ENCODE measurements at regions not wholly inside any gene's neighbourhood (a gene's known extent, or its start where the extent isn't known, plus 50 kb on each side); places are given as distances from the start of the nearest gene placed in this dataset.

GRCh38 chr17:77020973-77021372, 119.8 kb upstream of the SEC14L1 start:
- TF ChIP-seq, protein P1, sequence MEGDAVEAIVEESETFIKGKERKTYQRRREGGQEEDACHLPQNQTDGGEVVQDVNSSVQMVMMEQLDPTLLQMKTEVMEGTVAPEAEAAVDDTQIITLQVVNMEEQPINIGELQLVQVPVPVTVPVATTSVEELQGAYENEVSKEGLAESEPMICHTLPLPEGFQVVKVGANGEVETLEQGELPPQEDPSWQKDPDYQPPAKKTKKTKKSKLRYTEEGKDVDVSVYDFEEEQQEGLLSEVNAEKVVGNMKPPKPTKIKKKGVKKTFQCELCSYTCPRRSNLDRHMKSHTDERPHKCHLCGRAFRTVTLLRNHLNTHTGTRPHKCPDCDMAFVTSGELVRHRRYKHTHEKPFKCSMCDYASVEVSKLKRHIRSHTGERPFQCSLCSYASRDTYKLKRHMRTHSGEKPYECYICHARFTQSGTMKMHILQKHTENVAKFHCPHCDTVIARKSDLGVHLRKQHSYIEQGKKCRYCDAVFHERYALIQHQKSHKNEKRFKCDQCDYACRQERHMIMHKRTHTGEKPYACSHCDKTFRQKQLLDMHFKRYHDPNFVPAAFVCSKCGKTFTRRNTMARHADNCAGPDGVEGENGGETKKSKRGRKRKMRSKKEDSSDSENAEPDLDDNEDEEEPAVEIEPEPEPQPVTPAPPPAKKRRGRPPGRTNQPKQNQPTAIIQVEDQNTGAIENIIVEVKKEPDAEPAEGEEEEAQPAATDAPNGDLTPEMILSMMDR (IDR thresholded peaks at IDR 0.05) = no peak
- no peak for FAIRE-seq
- intact Hi-C loops (cut with DNase I) = no loop called here
- Histone ChIP-seq H3K4me1 (no peaks in the 10 kb centered on the region), H3K27me3 (no peaks in the 10 kb centered on the region), H3K9me3 (no peaks in the 10 kb centered on the region), H3K36me3 (no peaks in the 10 kb centered on the region), H3K4me3 (no peak overlapping the region), H3K27ac (no peak overlapping the region)
- DNase-seq = no peak
- WGBS, 2 donors = 58 to 83% methylated on average over 1 of the region's 1 CpG
- ATAC-seq = no peak

- Histone ChIP-seq H3K4me3 (no peak overlapping the region), H3K36me3 (no peaks in the 10 kb centered on the region), H3K27ac (no peak overlapping the region), H3K9me3 (no peaks in the 10 kb centered on the region), H3K27me3 (no peaks in the 10 kb centered on the region), H3K4me1 (no peaks in the 10 kb centered on the region)
- FAIRE-seq = no peak
- DNase-seq = no peak
- WGBS, 2 donors = 38 to 48% methylated on average over 2 of the region's 2 CpGs
- ATAC-seq = no peak
- intact Hi-C loops (cut with DNase I) = no loop called here
- TF ChIP-seq, protein P1 (IDR thresholded peaks at IDR 0.05) = no peak
Observed at GRCh38 chr17:77022766-77023165, 118.0 kb upstream of the SEC14L1 start.

- intact Hi-C loops (cut with DNase I) = no loop called here
- ATAC-seq (no peak), FAIRE-seq (no peak), DNase-seq (no peak)
- no peak overlapping the region for H3K4me3 ChIP-seq
- no peak overlapping the region for H3K27ac ChIP-seq
- 53 to 62% methylated on average over 2 of the region's 2 CpGs for WGBS, 2 donors
- H3K9me3 ChIP-seq = no peaks in the 10 kb centered on the region
- H3K36me3 ChIP-seq = no peaks in the 10 kb centered on the region
- TF ChIP-seq, protein P1 (IDR thresholded peaks at IDR 0.05) = no peak
- H3K27me3 ChIP-seq = no peaks in the 10 kb centered on the region
- no peaks in the 10 kb centered on the region for H3K4me1 ChIP-seq
Observed at GRCh38 chr17:77025781-77026180, 115.0 kb upstream of the SEC14L1 start.

DNA sequence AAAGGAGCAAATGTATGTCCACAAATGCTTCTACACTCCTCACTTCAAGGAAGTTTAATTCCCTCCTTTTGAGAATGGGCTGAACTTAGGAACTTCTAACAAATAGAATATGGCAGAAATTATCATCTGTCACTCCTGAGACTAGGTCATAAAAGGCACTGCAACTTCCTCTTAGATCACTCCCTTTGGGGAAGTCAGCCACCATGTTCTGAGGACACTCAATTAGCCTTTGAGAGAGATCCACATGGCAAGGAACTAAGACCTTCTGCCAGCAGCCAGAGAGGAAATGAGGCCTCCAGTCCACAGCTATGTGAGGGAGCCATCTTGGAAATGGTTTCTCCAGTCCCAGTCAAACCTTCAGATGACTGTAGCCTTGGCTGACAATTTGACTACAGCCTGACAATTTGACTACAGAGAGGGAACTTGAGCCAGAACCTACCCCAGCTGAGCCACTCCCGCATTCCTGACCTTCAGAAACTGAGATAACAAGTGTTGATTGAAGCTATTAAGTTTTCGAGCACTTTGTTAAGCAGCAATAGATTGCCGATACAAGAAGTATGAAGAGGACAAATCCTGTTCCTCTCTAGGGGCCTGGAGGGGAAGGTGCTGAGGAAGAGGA, 113.4 kb upstream of the SEC14L1 start:
- no peak overlapping the region for H3K4me3 ChIP-seq
- H3K9me3 ChIP-seq = no peaks in the 10 kb centered on the region
- no peaks in the 10 kb centered on the region for H3K36me3 ChIP-seq
- intact Hi-C loops (cut with DNase I) = no loop called here
- TF ChIP-seq, protein P1 (IDR thresholded peaks at IDR 0.05) = no peak
- no peaks in the 10 kb centered on the region for H3K27me3 ChIP-seq
- FAIRE-seq (no peak), DNase-seq (no peak), ATAC-seq (no peak)
- H3K27ac ChIP-seq = no peak overlapping the region
- H3K4me1 ChIP-seq = no peaks in the 10 kb centered on the region
- 29 to 33% methylated on average over 3 of the region's 3 CpGs for WGBS, 2 donors

GRCh38 chr17:77028900-77029299, 111.9 kb upstream of the SEC14L1 start:
- H3K4me1 ChIP-seq = no peaks in the 10 kb centered on the region
- WGBS, 2 donors = 81 to 85% methylated on average over 8 of the region's 8 CpGs
- H3K27me3 ChIP-seq = no peaks in the 10 kb centered on the region
- ATAC-seq (no peak), DNase-seq (no peak), FAIRE-seq (no peak)
- H3K4me3 ChIP-seq = no peak overlapping the region
- TF ChIP-seq, protein P1 (IDR thresholded peaks at IDR 0.05) = no peak
- no peaks in the 10 kb centered on the region for H3K36me3 ChIP-seq
- intact Hi-C loops (cut with DNase I) = no loop called here
- no peaks in the 10 kb centered on the region for H3K9me3 ChIP-seq
- no peak overlapping the region for H3K27ac ChIP-seq
